ENCODE measurements at regions not wholly inside any gene's neighbourhood (a gene's known extent, or its start where the extent isn't known, plus 50 kb on each side); places are given as distances from the start of the nearest gene placed in this dataset.
"Not testable (repeated sequence)": the region's sequence is repeated elsewhere in the genome, so short reads cannot be mapped to it uniquely, and the experiment has no call there.

- no peak for DNase-seq
These were observed 123.5 kb downstream of the MAP3K7 start for GRCh38 chr6:90463359-90463758.

- DNase-seq, result no peak
These were observed 124.8 kb downstream of the MAP3K7 start for GRCh38 chr6:90462102-90462501.

- DNase-seq, result no peak
These were observed 125.5 kb downstream of the MAP3K7 start for GRCh38 chr6:90461383-90461782.

- no peak for DNase-seq
These were observed 126.8 kb downstream of the MAP3K7 start for GRCh38 chr6:90460051-90460450.

- no peak for DNase-seq
These were observed 127.6 kb downstream of the MAP3K7 start for GRCh38 chr6:90459225-90459758.

GRCh38 chr6:90458353-90459224 lies 128.3 kb downstream of the MAP3K7 start:
- no peak for DNase-seq

GRCh38 chr6:90457867-90458259 lies 129.0 kb downstream of the MAP3K7 start:
- DNase-seq, result no peak

- not testable (repeated sequence) for DNase-seq
These were observed 129.6 kb downstream of the MAP3K7 start for GRCh38 chr6:90456997-90457866.

- no peak for DNase-seq
These were observed 130.9 kb downstream of the MAP3K7 start for GRCh38 chr6:90456001-90456400.

GRCh38 chr6:90454836-90455427 lies 131.9 kb downstream of the MAP3K7 start:
- no peak for DNase-seq

- no peak for DNase-seq
These were observed 136.5 kb downstream of the MAP3K7 start for GRCh38 chr6:90450268-90450953.

GRCh38 chr6:90449311-90449710 lies 137.6 kb downstream of the MAP3K7 start:
- no peak for DNase-seq

- DNase-seq, result no peak
These were observed 138.0 kb downstream of the MAP3K7 start for GRCh38 chr6:90448836-90449235.

GRCh38 chr6:90446164-90446563 lies 140.7 kb downstream of the MAP3K7 start:
- no peak for DNase-seq

GRCh38 chr6:90445533-90446108 lies 141.3 kb downstream of the MAP3K7 start:
- no peak for DNase-seq

GRCh38 chr6:90444160-90444714 lies 142.6 kb downstream of the MAP3K7 start:
- no peak for DNase-seq

GRCh38 chr6:90442366-90442765 lies 144.5 kb downstream of the MAP3K7 start:
- DNase-seq, result no peak

- peak; percentile 98 for DNase-seq
These were observed 144.1 kb upstream of the BACH2 start for GRCh38 chr6:90440586-90441283.

GRCh38 chr6:90439586-90439985 lies 142.9 kb upstream of the BACH2 start:
- no peak for DNase-seq

GRCh38 chr6:90436403-90436802 lies 139.8 kb upstream of the BACH2 start:
- no peak for DNase-seq

- no peak for DNase-seq
These were observed 138.7 kb upstream of the BACH2 start for GRCh38 chr6:90435207-90435899.

All from NCI-H1694 treated with DMSO at 0.1 percent for 48 hours (cell line).